AG10803 (cell line): ENCODE measurements at regions not wholly inside any gene's neighbourhood (a gene's known extent, or its start where the extent isn't known, plus 50 kb on each side); places are given as distances from the start of the nearest gene placed in this dataset.

Experiments used
- DNase-seq: peaks from one replicate; pipeline ENCODE4 v3.0.0; 2010; ENCODE audit warnings: low read depth
- H3K4me3 ChIP-seq: 2 replicates; pipeline ENCODE4 v1.5.1; 2011; ENCODE audit warnings: mild to moderate bottlenecking, low read length, control low read depth
- CTCF ChIP-seq: conservative IDR thresholded peaks from 2 replicates; pipeline ENCODE4 v1.5.1; 2011; ENCODE audit warnings: mild to moderate bottlenecking, low read length, control low read depth, inconsistent platforms

DNA sequence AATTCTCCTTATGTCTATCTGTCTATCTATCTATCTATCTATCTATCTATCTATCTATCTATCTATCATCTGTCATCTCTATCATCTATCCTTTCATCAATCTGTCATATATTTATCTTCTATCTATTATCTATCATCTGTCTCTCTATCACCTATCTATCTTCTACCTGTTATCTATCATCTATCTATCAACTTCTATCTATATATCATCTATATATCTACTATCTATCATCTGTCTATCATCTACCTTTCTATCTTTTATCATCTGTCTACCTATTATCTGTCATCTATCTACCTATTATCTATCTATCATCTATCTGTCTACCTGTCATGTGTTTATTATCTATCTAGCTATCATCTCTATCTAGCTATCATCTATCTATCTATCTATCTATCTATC lies 124.7 kb upstream of the C1orf174 start:
- TF ChIP-seq CTCF: no peak
- H3K4me3 ChIP-seq: no peak overlapping the region
- DNase-seq: no peak

- H3K4me3 ChIP-seq: no peak overlapping the region
- no peak for DNase-seq
- no peak for TF ChIP-seq CTCF
These were observed 125.7 kb upstream of the C1orf174 start for GRCh38 chr1:4025752-4026151.

DNA sequence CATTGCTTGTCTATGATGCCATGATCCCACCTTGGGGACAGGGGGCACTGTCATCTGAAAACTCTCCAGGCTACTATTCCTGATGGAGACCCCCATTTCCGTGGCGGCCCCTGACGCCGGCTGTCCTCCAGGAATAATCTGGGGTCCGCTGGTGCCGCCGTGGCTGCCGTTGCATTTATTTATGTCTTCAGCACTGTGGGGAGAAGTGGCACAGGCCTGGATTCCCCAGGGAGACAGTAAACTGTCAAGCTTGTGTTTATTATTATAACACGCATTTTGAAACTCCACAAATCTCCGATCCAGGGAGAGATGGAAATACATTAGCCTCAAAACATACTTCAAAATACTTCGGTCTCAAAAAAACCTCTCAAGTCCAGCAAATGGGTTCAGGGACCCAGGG lies 126.9 kb upstream of the C1orf174 start:
- no peak overlapping the region for H3K4me3 ChIP-seq
- no peak for TF ChIP-seq CTCF
- no peak for DNase-seq

GRCh38 chr1:4027492-4028138 lies 127.5 kb upstream of the C1orf174 start:
- no peak overlapping the region for H3K4me3 ChIP-seq
- DNase-seq: no peak
- TF ChIP-seq CTCF: no peak

DNA sequence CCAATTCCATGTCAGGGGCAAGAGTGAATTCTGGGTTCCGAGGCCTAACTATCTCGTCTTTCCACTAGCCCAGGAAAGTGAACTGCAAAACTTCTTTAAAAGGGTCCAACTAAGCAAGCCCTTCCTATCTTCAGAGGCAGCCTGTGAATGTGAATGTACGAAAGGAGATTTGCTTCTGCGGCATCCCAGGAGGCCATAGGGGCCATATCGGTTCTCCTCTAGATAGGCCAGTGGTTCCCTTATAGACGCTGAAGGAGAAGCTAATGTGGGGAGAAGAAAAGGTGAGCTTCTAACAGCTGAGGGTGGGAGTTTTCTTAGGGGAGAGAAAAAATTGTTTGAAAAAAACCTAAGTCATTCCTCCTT lies 128.0 kb upstream of the C1orf174 start:
- no peak for TF ChIP-seq CTCF
- H3K4me3 ChIP-seq: no peak overlapping the region
- no peak for DNase-seq

GRCh38 chr1:4029376-4029775 lies 129.3 kb upstream of the C1orf174 start:
- TF ChIP-seq CTCF: no peak
- H3K4me3 ChIP-seq: no peak overlapping the region
- no peak for DNase-seq

- TF ChIP-seq CTCF: no peak
- no peak overlapping the region for H3K4me3 ChIP-seq
- no peak for DNase-seq
These were observed 132.5 kb upstream of the C1orf174 start for GRCh38 chr1:4032571-4032970.
